Astrocyte of the spinal cord (primary cell): ENCODE measurements at regions not wholly inside any gene's neighbourhood (a gene's known extent, or its start where the extent isn't known, plus 50 kb on each side); places are given as distances from the start of the nearest gene placed in this dataset.

Experiments used
- DNase-seq: peaks from one replicate; pipeline ENCODE4 v3.0.0; 2011; ENCODE audit warnings: low read depth, low spot score
- H3K4me3 ChIP-seq: 2 replicates; pipeline ENCODE4 v1.5.1; 2011; ENCODE audit warnings: low read depth, mild to moderate bottlenecking, low read length, moderate library complexity
- in situ Hi-C: cut with HindIII; loops from 2 replicates; pipeline ENCODE4 v1.10.0; 2017; ENCODE audit warnings: low sequenced_read_pairs
- TF ChIP-seq, protein P1 (sequence below): IDR thresholded peaks from 2 replicates; pipeline ENCODE4 v1.5.1; 2012; ENCODE audit warnings: low read depth, mild to moderate bottlenecking, low read length, inconsistent platforms

DNA sequence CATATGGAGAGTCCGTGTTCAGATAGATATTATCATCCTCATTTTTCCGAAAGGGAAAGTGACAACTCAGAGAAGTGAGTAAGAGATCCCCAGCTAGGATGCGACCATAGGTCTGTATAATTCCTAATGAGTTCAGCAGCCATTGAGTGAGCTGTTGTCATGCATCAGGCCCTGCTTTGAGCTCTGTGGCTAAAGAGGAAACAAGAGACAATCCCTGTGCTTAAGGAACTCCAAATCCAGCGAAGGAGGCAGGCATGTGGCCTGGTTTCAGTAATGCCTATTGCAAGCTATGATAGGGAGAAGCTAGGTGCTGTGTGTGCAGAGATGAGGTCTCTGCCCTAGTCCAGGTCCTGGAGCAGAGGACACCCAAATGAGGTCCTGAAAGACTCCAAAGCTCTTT, 192.8 kb downstream of the ACTL7B start:
- TF ChIP-seq, protein P1, sequence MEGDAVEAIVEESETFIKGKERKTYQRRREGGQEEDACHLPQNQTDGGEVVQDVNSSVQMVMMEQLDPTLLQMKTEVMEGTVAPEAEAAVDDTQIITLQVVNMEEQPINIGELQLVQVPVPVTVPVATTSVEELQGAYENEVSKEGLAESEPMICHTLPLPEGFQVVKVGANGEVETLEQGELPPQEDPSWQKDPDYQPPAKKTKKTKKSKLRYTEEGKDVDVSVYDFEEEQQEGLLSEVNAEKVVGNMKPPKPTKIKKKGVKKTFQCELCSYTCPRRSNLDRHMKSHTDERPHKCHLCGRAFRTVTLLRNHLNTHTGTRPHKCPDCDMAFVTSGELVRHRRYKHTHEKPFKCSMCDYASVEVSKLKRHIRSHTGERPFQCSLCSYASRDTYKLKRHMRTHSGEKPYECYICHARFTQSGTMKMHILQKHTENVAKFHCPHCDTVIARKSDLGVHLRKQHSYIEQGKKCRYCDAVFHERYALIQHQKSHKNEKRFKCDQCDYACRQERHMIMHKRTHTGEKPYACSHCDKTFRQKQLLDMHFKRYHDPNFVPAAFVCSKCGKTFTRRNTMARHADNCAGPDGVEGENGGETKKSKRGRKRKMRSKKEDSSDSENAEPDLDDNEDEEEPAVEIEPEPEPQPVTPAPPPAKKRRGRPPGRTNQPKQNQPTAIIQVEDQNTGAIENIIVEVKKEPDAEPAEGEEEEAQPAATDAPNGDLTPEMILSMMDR: no peak
- in situ Hi-C loops: no loop called here
- no peak overlapping the region for H3K4me3 ChIP-seq
- no peak for DNase-seq

DNA sequence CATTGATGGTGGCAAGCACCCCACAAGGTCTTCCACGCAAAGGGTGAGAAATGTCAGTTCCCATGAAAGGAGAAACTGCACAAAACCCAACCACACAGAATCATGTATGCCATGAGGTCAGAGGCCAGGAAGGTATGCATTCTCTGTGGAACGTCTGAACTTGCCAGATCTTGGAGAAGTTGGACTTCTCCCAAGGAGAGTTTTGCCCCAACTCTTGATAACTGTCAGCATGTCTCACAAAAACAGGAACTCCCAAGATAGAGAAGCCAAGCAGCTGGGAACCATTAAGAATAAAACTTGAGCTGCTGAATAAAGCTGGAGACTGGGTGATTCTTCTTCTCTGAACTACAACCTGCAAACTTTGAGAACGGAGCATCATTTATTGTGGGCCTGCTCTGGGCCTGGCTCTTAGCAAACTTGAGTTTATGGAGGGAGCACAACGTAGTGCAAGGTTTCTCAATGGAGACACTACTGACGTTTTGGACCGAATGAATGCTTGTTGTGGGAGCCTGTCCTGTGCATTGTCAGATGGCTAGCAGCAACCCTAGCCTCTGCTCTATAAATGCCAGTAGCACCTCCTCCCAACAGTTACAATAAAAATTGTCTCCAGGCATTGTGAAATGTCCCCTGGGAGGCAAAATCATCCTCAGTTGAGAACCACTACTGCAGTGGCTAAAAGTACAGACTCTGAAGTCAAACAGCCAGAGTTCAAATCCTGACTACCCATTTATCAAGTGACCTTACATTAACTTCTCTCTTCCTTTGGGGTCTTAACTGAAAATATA, 193.5 kb downstream of the ACTL7B start:
- no peak overlapping the region for H3K4me3 ChIP-seq
- no peak for DNase-seq
- TF ChIP-seq, protein P1: no peak
- in situ Hi-C loops: no loop called here

DNA sequence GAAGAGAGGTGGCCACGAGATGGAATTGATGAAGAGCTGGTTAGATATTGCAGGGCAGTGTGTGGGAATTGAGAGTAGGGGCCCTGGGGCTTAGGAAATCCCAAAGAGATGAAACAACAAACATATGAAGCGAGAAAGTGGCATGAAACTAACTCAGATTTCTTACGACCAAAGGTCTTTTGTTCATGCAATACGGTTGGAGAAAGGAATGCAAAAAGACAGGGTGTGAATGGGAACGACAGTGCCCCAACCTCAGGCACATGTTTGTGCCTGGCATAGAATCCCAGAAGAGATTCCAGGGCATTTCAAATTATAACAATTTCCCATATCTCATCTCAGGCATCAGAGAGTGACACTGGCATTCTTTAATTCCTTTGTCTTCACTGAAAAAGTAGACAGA, 199.2 kb downstream of the ACTL7B start:
- no peak for DNase-seq
- in situ Hi-C loops: no loop called here
- TF ChIP-seq, protein P1: no peak
- H3K4me3 ChIP-seq: no peak overlapping the region

DNA sequence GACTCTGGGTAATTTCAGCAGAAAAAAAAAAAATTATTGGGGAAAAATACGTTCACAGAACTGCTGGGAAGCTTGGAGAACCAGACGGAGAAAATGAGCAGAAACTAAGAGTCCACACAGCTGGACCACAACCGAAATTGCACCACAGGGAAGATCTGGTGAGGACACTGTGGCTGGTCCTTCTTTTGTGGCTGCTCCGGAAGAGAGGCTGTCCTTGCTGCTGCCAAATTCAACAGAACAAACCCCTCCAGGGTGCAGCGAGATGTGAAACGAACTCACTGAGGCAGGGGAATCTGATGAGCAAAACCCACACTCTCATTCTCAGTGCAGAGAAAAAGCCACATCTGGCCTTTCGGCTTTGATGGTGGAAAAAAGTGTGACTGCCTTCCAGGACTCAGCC, 200.0 kb downstream of the ACTL7B start:
- in situ Hi-C loops: no loop called here
- DNase-seq: no peak
- H3K4me3 ChIP-seq: no peak overlapping the region
- TF ChIP-seq, protein P1: no peak

DNA sequence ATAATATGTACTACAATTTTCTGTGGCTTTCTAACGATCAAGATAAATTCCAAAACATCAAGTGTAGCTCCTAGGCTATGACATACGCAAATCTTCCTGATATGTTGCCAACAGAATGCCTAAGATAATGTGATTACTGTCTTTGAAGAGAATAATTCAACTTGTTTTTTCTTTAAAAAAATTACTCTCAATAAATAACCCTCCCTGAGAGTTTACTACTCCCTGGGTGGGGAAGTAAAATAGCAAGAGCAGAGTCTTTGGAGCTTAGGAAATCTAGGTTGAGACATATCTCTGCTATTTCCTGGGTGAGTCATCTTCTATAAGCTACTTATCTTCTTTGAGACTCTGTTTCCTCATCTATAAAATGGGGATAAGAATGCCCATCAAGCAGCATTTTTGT, 201.2 kb downstream of the ACTL7B start:
- DNase-seq: no peak
- TF ChIP-seq, protein P1: no peak
- no peak overlapping the region for H3K4me3 ChIP-seq
- in situ Hi-C loops: no loop called here

DNA sequence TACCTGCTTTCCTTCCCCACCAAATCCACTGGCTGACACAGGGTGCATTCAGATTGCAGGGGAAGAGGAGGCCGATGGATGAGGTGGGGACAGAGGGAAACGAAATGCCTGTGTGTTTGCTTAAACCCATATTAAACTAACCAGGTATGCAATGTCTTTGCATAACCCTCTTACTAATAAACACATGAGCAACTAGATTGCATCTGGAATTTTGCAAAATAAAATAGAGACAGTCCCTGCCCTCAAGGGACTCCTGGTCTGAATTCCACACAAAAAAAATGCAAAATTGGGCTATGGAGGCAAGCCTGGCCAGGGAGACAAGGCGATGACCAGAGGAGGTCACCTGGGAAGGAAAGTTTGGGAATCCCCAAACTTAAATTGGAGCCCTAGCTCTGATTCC, 202.9 kb downstream of the ACTL7B start:
- no peak overlapping the region for H3K4me3 ChIP-seq
- DNase-seq: no peak
- TF ChIP-seq, protein P1: no peak
- in situ Hi-C loops: no loop called here
